ENCODE measurements at regions not wholly inside any gene's neighbourhood (a gene's known extent, or its start where the extent isn't known, plus 50 kb on each side); places are given as distances from the start of the nearest gene placed in this dataset.

- TF ChIP-seq CTCF (IDR thresholded peaks at IDR 0.05) (no peak), POLR2A (IDR thresholded peaks at IDR 0.05) (no peak), POLR2AphosphoS5 (IDR thresholded peaks at IDR 0.05; ENCODE audit: insufficient read depth in 1 of 2, low read depth in 1 of 2) (no peak)
Observed at GRCh38 chr20:22720206-22720605, 135.8 kb upstream of the FOXA2 start.
